ENCODE measurements at regions not wholly inside any gene's neighbourhood (a gene's known extent, or its start where the extent isn't known, plus 50 kb on each side); places are given as distances from the start of the nearest gene placed in this dataset.
A peak's percentile ranks its signal among the peaks of the same experiment; 100 is the strongest.

GRCh38 chr1:115203287-115203686 is 114.0 kb upstream of the TSPAN2 start:
- DNase-seq = no peak

- DNase-seq = no peak
Measured at GRCh38 chr1:115201598-115201997, 112.3 kb upstream of the TSPAN2 start.

DNA sequence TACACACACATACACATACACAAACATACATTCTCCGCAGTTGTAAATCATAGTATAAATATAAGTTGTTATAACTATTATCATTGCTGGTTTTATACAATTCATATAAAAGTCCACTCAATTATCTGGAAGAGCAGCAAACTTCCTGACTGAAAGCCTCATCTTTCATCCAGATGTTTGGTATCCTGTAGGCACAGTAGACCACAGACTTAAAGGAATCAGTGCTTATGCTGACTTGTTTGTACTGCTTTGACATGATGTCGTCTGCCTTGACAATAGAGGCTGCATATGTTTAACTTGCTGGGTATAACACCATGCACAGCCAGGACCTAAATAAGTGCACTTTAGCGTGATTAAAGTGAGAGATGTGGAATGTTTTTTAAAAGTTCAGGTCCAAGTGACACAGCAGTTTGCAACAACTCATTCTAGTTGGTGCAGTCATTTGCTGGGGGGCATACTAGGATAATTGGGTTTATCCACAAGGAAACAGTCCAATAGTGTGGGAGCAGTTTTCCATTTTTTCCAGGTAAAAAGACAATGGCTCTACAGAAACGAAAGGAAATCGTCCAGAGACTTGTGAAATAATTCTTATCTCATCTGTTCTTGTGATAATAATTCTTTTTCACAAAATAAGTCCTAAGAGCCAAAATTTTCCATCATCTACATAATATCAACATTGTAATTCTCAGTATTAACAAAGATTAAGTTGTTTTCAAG is 110.3 kb upstream of the TSPAN2 start:
- no peak for DNase-seq

DNA sequence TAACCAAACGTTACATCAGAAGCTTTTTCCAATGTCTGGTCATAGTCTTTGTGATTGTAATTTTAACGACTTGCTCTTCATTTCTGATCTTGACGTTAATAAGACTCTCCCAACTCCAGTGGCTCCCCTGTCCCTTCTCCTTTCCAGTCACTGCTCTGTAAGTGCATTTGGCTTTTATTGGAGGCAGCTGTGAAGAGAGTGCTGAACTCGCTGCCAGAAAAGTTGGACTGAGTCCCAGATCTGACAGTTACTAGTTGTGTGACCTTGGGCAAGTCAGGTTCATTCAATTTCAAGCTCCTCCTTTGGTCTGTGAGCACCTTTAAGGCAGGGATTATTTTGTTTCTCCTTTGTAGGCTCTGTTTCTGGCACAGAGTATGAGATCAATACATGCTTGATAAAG is 109.6 kb upstream of the TSPAN2 start:
- DNase-seq = no peak

DNA sequence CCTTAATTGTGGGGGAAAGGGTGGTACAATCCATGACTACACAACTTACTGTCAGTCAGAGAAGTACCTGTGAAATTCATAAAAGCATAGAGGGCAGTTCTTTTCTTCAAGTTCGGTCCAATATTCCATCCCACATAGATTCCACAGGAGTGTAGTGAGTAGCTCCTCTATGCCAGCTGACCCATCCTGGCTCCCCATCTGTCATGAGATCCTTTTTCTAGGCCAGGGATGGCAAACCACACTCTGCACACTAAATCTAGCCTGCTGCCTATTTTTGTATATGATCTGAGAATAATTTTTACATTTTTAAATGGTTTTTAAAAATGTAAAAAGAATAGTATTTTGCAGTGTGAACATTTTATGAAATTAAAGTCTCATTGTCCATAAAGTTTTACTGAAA is 107.0 kb upstream of the TSPAN2 start:
- DNase-seq = no peak

DNA sequence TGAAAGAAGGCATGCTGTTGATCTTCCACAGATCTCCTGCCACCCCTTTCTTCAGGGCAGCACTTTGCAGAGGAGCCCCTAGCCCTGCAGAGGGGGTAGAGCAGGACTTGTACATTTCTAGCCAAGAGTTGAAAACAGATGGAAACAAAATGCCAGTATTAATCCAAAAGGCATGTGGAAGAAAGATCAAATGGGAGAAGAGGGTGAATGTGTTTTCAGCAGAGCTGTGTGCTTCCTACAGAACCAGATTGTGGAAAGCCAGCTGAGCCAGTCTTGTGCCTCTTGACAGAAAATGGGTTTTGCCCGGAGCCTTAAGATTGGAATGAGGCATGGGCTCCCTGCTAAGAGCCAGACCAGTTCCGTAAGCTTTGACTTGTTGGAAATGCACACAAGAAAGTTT is 105.2 kb upstream of the TSPAN2 start:
- no peak for DNase-seq

DNA sequence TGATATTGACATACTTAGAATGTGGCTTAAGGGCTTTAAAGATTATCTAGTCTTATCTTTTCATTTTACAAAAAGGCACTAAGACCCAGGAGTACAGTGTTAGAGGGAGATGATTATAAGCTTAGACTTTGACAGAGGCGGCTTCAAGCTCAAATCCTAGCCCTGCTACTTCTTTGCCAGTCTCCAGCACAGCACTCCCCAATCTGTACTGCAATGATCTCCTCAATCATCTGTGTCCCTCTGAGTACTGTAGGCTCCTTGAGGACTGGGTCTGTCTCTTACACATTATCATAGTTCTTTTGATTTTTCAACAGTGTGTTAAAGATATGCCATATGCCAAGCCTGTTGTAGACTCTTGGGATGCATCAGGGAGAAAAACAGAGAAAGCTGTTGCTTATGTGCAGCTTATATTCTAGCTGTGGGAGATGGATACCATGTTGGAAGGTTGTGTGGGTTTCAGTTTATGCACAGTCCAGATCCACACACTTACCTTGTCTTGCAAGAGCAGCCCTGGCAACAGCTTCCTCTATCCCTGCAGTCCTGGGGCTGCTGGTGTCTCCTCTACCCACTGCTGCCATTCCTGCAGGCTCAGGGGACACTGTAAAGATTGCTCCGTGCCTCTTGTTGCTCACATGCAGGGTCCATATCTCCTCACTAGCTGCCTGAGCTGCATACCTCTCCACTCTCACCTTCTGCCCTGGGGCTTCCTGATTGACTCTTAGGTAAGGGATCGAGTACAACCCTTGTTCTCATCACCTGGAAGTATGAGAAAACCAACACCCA is 103.9 kb upstream of the TSPAN2 start:
- DNase-seq = no peak

DNA sequence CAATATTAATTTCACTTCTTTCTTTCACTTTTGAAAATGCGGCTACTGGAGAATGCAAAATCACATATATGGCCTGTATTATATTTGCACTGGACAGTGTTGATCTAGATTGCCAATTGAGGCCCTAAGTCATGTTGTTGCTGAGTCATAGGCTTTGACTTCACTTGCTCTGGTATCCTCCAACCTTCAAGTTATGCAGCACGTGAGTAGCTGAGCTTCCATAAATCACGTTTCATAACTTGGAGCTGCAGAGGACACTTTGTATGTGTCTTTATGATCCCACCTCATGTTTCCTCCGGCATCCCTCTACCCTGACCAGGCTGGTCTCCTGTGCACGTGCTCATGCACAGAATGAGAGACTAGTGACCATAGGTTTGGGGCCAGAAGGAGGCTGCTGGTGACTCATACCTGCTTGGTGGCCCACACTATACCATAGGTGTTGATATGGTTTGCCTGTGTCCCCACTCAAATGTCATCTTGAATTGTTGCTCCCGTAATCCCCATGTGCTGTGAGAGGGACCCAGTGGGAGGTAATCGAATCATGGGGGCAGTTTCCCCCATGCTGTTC is 103.0 kb upstream of the TSPAN2 start:
- DNase-seq = no peak

DNA sequence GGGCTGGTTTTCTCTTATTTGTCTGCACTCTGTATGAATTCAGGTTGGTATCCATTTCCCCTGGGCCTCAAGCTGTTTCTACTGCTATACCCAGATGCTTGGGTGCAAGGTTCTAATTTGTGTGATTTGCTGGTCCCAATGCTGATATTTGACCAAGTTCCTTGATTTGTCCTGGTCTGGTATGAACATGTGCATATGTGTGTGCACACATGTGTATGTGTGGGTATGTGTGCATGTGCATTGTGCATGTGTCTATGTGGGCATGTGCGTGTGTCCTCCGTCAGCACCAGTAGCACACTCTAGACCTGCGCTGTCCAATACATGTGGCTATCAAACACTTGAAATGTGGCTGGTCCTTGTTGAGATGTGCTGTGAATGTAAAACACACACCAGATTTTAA is 102.4 kb upstream of the TSPAN2 start:
- no peak for DNase-seq

DNA sequence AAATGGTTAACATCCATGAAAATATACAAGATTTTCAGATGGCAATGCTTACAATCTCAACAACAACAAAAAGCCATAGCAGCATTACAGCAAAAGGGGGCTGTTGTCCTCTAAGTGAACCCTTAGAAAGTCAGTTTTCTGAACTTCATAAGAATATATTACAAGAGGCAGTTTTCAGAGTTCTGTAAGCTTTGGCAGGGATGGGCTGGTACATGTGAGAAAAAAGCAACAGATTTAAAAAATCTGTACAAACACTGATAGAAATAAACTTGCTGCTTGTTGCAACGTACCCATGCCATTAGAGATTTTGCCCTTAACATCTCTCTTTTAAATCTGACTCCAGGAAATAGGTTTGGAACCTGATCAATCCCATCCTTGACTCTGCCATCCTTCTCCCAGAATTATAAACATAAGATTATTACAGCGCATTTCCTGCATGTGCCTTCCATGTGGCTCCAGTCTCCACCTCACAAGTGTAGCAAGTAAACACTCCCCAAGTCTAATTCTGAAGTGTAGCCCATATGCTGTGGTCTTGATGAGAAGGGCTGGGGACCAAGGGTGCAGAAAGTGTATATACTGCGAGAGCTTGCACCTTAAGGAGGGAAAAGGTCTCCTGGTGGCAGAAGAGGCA is 101.4 kb upstream of the TSPAN2 start:
- no peak for DNase-seq

- DNase-seq = no peak
Measured at GRCh38 chr1:115189814-115190539, 100.7 kb upstream of the TSPAN2 start.

DNA sequence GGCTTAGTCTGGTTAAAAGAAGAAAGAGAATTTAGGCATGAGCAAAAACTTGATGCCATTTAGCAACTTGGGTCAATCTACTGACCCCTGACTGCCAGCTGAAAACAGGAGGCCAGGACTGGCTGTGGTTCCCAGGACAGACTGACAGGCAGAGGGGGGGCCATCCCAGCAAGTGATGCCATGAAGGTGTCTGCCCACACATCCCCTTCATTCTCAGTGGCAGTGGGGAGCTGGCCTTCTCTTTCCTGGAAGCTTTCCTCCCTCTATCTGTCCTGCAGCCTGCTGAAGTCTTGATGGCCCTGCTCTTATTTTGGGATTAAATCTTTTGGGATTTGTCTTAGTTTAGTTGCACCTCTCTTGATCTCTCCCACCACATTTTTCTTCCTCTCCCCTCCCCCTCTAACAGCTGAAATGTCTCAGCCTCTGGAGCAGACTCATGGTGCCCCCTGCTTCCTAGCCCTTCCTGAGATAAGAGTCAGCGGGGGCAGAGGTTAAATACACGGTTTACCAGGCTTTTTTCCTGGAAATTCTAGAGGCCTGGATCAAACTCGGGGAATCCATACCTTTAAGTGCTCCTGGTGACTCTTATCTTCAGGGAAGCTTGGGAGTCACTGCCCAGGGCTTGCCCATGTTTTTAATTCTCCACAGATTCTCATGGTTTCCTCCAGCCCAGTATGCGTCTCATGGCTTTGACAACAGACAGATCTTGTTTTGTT is 99.5 kb upstream of the TSPAN2 start:
- no peak for DNase-seq

GRCh38 chr1:115186711-115187265 is 97.5 kb upstream of the TSPAN2 start:
- DNase-seq = no peak

DNA sequence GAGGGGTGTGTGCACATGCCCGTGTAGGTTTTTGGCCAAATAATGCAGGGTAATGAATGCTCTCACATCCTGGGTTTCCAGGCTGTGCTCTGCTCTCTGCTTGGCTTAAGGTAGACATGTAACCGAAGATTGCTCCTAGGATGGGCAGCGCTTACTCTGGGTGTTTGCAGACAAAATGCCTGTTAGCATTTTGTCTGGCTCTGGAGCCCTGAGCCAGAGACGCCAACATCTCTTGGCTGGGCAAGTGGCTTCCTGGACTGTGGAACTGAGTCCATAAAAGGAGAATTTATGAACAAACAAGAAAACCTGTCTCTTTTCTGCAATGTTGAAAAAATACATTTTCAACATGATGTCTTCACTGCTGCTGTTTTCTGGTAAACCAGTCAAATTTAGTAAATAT is 96.0 kb upstream of the TSPAN2 start:
- no peak for DNase-seq

DNA sequence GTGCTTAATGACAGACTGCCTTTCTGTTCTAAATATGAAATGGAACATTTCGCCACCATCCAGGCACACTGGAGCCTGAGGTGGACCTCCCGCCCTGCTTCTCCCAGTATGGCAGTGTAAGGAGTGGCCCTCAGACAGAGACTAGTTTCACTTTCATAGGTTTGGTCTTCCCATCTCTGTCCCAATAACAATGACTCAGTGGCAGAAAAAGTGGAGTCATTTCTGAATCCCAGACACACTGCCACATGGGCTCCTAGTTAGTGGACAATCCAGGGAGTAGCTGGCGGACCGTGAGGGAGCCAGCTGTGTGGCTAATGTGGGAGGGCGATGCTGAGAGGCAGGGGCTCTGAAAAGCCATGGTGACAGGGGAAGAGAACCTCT is 95.6 kb upstream of the TSPAN2 start:
- no peak for DNase-seq

GRCh38 chr1:115184260-115184950 is 95.1 kb upstream of the TSPAN2 start:
- peak; percentile 42 for DNase-seq

GRCh38 chr1:115183721-115184259 is 94.5 kb upstream of the TSPAN2 start:
- no peak for DNase-seq

DNA sequence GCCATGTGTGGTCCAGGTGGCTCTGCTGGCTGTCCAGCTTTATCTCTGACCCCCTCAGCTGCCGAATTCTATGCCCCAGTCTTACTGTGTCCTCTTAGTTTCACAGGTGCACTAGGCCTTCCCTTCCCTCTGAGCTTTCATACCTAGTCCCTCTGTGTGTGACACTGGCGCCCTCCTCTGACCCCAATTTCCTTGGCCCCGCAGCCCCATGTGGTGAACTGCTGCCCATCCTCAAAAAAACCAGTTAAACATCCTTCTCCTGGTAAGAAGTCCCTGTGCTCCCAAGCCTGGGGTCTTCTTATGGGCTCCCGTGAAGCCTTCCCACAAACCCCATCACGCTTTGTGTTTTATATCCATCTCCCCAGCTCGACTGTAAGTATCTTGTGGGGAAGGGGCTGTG is 93.9 kb upstream of the TSPAN2 start:
- DNase-seq = no peak

GRCh38 chr1:115182012-115182715 is 92.9 kb upstream of the TSPAN2 start:
- DNase-seq = no peak

DNA sequence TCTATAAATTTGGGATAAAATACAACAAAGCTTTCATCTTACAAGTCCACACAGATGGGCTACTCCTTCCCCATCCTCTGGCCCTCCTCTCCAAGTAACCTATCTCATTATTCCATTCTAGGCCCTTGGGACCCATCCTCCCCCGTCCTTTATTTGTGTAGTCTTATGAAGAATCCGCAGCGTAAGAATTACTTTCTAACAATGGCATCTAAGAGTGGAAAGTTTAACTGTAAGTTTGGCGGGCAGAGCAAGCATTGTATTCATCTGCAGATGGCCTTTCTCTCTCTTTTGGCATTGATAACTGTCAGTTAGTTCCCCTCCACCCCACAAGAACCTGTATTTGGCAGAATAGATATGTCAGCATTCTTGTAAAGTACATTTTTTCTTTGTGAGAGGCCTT is 91.9 kb upstream of the TSPAN2 start:
- no peak for DNase-seq
